ENCODE measurements at regions not wholly inside any gene's neighbourhood (a gene's known extent, or its start where the extent isn't known, plus 50 kb on each side); places are given as distances from the start of the nearest gene placed in this dataset.

- peak overlapping the region in 1 of 6 donors; percentile 63 for H3K27ac Mint-ChIP-seq
- H3K4me3 Mint-ChIP-seq, result no peak overlapping the region
- H3K9me3 Mint-ChIP-seq, result no peaks in the 10 kb centered on the region
- H3K36me3 Mint-ChIP-seq, result peaks cover 0 to 4% (median 0%) of the 10 kb centered on the region in 3 donors
- peaks cover 0 to 7% of the 10 kb centered on the region in 2 donors for H3K4me1 Mint-ChIP-seq
- H3K27me3 Mint-ChIP-seq (ENCODE audit: low read depth in 3 of 3), result peaks cover 0 to 7% (median 0%) of the 10 kb centered on the region in 3 donors
- no peak for DNase-seq
These were observed 85.2 kb upstream of the MAFB start for GRCh38 chr20:40774252-40774651.

GRCh38 chr20:40775561-40776146, 86.6 kb upstream of the MAFB start:
- peaks cover 0 to 7% of the 10 kb centered on the region in 2 donors for H3K4me1 Mint-ChIP-seq
- H3K27ac Mint-ChIP-seq, result no peak overlapping the region
- peaks cover 0 to 5% (median 0%) of the 10 kb centered on the region in 3 donors for H3K27me3 Mint-ChIP-seq (ENCODE audit: low read depth in 3 of 3)
- no peaks in the 10 kb centered on the region for H3K36me3 Mint-ChIP-seq
- DNase-seq, result no peak
- H3K9me3 Mint-ChIP-seq, result no peaks in the 10 kb centered on the region
- H3K4me3 Mint-ChIP-seq, result no peak overlapping the region

- Mint-ChIP-seq H3K4me1 (peaks cover 0 to 7% of the 10 kb centered on the region in 2 donors), H3K36me3 (no peaks in the 10 kb centered on the region), H3K4me3 (no peak overlapping the region), H3K9me3 (no peaks in the 10 kb centered on the region), H3K27ac (no peak overlapping the region), H3K27me3 (ENCODE audit: low read depth in 3 of 3) (peaks cover 0 to 3% (median 0%) of the 10 kb centered on the region in 3 donors)
- DNase-seq, result no peak
These were observed 87.7 kb upstream of the MAFB start for GRCh38 chr20:40776466-40777457.

- H3K4me1 Mint-ChIP-seq, result peaks cover 0 to 7% of the 10 kb centered on the region in 2 donors
- H3K27ac Mint-ChIP-seq, result no peak overlapping the region
- H3K9me3 Mint-ChIP-seq, result no peaks in the 10 kb centered on the region
These were observed 88.6 kb upstream of the MAFB start for GRCh38 chr20:40777653-40778052.

GRCh38 chr20:40778894-40779496, 90.0 kb upstream of the MAFB start:
- Mint-ChIP-seq H3K27me3 (ENCODE audit: low read depth in 3 of 3) (peaks cover 0 to 7% (median 2%) of the 10 kb centered on the region in 3 donors), H3K4me1 (peaks cover 0 to 7% of the 10 kb centered on the region in 2 donors), H3K4me3 (no peak overlapping the region), H3K36me3 (no peaks in the 10 kb centered on the region), H3K27ac (no peak overlapping the region), H3K9me3 (no peaks in the 10 kb centered on the region)
- DNase-seq, result no peak

More at GRCh38 chr20:40777653-40778052, 88.6 kb upstream of the MAFB start:
- peaks cover 0 to 1% (median under 1%) of the 10 kb centered on the region in 3 donors for H3K27me3 Mint-ChIP-seq (ENCODE audit: low read depth in 3 of 3)
- H3K36me3 Mint-ChIP-seq, result no peaks in the 10 kb centered on the region
- no peak for DNase-seq
- no peak overlapping the region for H3K4me3 Mint-ChIP-seq

- H3K4me3 Mint-ChIP-seq, result no peak overlapping the region
- no peak for DNase-seq
- no peak overlapping the region for H3K27ac Mint-ChIP-seq
- H3K9me3 Mint-ChIP-seq, result no peaks in the 10 kb centered on the region
- H3K36me3 Mint-ChIP-seq, result no peaks in the 10 kb centered on the region
- H3K4me1 Mint-ChIP-seq, result no peaks in the 10 kb centered on the region
- H3K27me3 Mint-ChIP-seq (ENCODE audit: low read depth in 3 of 3), result peaks cover 5 to 8% (median 5%) of the 10 kb centered on the region in 3 donors
These were observed 92.4 kb upstream of the MAFB start for GRCh38 chr20:40781327-40782042.

- Mint-ChIP-seq H3K36me3 (no peaks in the 10 kb centered on the region), H3K4me1 (no peaks in the 10 kb centered on the region), H3K9me3 (no peaks in the 10 kb centered on the region)
These were observed 93.0 kb upstream of the MAFB start for GRCh38 chr20:40782043-40782368.

GRCh38 chr20:40785346-40785745, 96.3 kb upstream of the MAFB start:
- H3K27ac Mint-ChIP-seq, result no peak overlapping the region
- no peaks in the 10 kb centered on the region for H3K36me3 Mint-ChIP-seq
- DNase-seq, result no peak
- no peaks in the 10 kb centered on the region for H3K9me3 Mint-ChIP-seq
- H3K4me3 Mint-ChIP-seq, result no peak overlapping the region
- peaks cover 5 to 9% (median 8%) of the 10 kb centered on the region in 3 donors for H3K27me3 Mint-ChIP-seq (ENCODE audit: low read depth in 3 of 3)
- no peaks in the 10 kb centered on the region for H3K4me1 Mint-ChIP-seq

More at GRCh38 chr20:40782043-40782368, 93.0 kb upstream of the MAFB start:
- H3K27me3 Mint-ChIP-seq (ENCODE audit: low read depth in 3 of 3), result peaks cover 5 to 9% (median 8%) of the 10 kb centered on the region in 3 donors
- H3K4me3 Mint-ChIP-seq, result no peak overlapping the region
- no peak for DNase-seq
- no peak overlapping the region for H3K27ac Mint-ChIP-seq

GRCh38 chr20:40786336-40786735, 97.3 kb upstream of the MAFB start:
- no peak overlapping the region for H3K27ac Mint-ChIP-seq
- no peak overlapping the region for H3K4me3 Mint-ChIP-seq
- no peaks in the 10 kb centered on the region for H3K36me3 Mint-ChIP-seq
- no peaks in the 10 kb centered on the region for H3K9me3 Mint-ChIP-seq
- DNase-seq, result no peak
- no peaks in the 10 kb centered on the region for H3K4me1 Mint-ChIP-seq
- peaks cover 5 to 11% (median 9%) of the 10 kb centered on the region in 3 donors for H3K27me3 Mint-ChIP-seq (ENCODE audit: low read depth in 3 of 3)

- no peaks in the 10 kb centered on the region for H3K4me1 Mint-ChIP-seq
- H3K36me3 Mint-ChIP-seq, result no peaks in the 10 kb centered on the region
- no peak overlapping the region for H3K27ac Mint-ChIP-seq
- DNase-seq, result no peak
- no peak overlapping the region for H3K4me3 Mint-ChIP-seq
- H3K9me3 Mint-ChIP-seq, result no peaks in the 10 kb centered on the region
- H3K27me3 Mint-ChIP-seq (ENCODE audit: low read depth in 3 of 3), result peaks cover 5 to 9% (median 8%) of the 10 kb centered on the region in 3 donors
These were observed 98.9 kb upstream of the MAFB start for GRCh38 chr20:40787941-40788340.

- Mint-ChIP-seq H3K27ac (no peak overlapping the region), H3K36me3 (no peaks in the 10 kb centered on the region), H3K9me3 (no peaks in the 10 kb centered on the region), H3K4me3 (no peak overlapping the region), H3K4me1 (no peaks in the 10 kb centered on the region), H3K27me3 (ENCODE audit: low read depth in 3 of 3) (peaks cover 2 to 12% (median 4%) of the 10 kb centered on the region in 3 donors)
- peak; percentile 10 to 25 (median 20) for DNase-seq
These were observed 108.4 kb upstream of the MAFB start for GRCh38 chr20:40797425-40797824.

- no peaks in the 10 kb centered on the region for H3K36me3 Mint-ChIP-seq
- DNase-seq, result no peak
- H3K4me3 Mint-ChIP-seq, result no peak overlapping the region
- H3K27ac Mint-ChIP-seq, result no peak overlapping the region
- H3K9me3 Mint-ChIP-seq, result no peaks in the 10 kb centered on the region
- no peaks in the 10 kb centered on the region for H3K4me1 Mint-ChIP-seq
- peaks cover 2 to 12% (median 4%) of the 10 kb centered on the region in 3 donors for H3K27me3 Mint-ChIP-seq (ENCODE audit: low read depth in 3 of 3)
These were observed 109.0 kb upstream of the MAFB start for GRCh38 chr20:40798066-40798465.

GRCh38 chr20:40802886-40803285, 113.8 kb upstream of the MAFB start:
- H3K27ac Mint-ChIP-seq, result no peak overlapping the region

More at GRCh38 chr20:40802886-40803285, 113.8 kb upstream of the MAFB start:
- no peak overlapping the region for H3K4me3 Mint-ChIP-seq
- H3K36me3 Mint-ChIP-seq, result no peaks in the 10 kb centered on the region
- no peak for DNase-seq
- H3K9me3 Mint-ChIP-seq, result no peaks in the 10 kb centered on the region
- no peaks in the 10 kb centered on the region for H3K4me1 Mint-ChIP-seq
- peaks cover 5 to 12% (median 6%) of the 10 kb centered on the region in 3 donors for H3K27me3 Mint-ChIP-seq (ENCODE audit: low read depth in 3 of 3)
